ENCODE measurements at regions not wholly inside any gene's neighbourhood (a gene's known extent, or its start where the extent isn't known, plus 50 kb on each side); places are given as distances from the start of the nearest gene placed in this dataset.

- H4K8ac ChIP-seq (ENCODE audit: low read depth, low read length), result no peak overlapping the region
- H3K27me3 ChIP-seq (ENCODE audit: insufficient read depth, low read length), result no peaks in the 10 kb centered on the region
- H4K12ac ChIP-seq (ENCODE audit: low read depth, low read length), result no peak overlapping the region
- no peak overlapping the region for H3K14ac ChIP-seq (ENCODE audit: low read length)
- no peak overlapping the region for H2BK120ac ChIP-seq (ENCODE audit: insufficient read depth, low read length, poor library complexity)
- no peak overlapping the region for H2AK5ac ChIP-seq (ENCODE audit: low read length)
- no CpG with 5 or more reads among the region's 2 CpGs for WGBS (ENCODE audit: extremely low coverage, insufficient coverage, insufficient read length)
- DNase-seq, result no peak
- no peak overlapping the region for H3K4me3 ChIP-seq (ENCODE audit: low read depth, low read length)
- no peak overlapping the region for H3K4ac ChIP-seq (ENCODE audit: low read depth, low read length)
- no peak overlapping the region for H2BK5ac ChIP-seq (ENCODE audit: low read depth, low read length, poor library complexity)
- no peak overlapping the region for H3K18ac ChIP-seq (ENCODE audit: low read length)
- H2BK12ac ChIP-seq (ENCODE audit: low read length), result no peak overlapping the region
- no peak overlapping the region for H3K27ac ChIP-seq (ENCODE audit: low read depth, low read length)
- no peak overlapping the region for H2AFZ ChIP-seq (ENCODE audit: insufficient read depth, low read length, poor library complexity)
- no peak overlapping the region for H3K9ac ChIP-seq (ENCODE audit: low read length)
- H3K36me3 ChIP-seq (ENCODE audit: control insufficient read depth in 1 of 2, insufficient read depth in 2 of 2, low read length in 2 of 2), result no peaks in the 10 kb centered on the region
- H3K23ac ChIP-seq (ENCODE audit: low read length), result no peak overlapping the region
- no peaks in the 10 kb centered on the region for H3K79me1 ChIP-seq (ENCODE audit: low read length)
- no peak overlapping the region for H4K91ac ChIP-seq (ENCODE audit: low read depth, low read length)
- no peaks in the 10 kb centered on the region for H3K4me1 ChIP-seq (ENCODE audit: control insufficient read depth in 1 of 2, insufficient read depth in 2 of 2, low read length in 2 of 2)
- H3K9me3 ChIP-seq (ENCODE audit: insufficient read depth, low read depth, low read length), result no peaks in the 10 kb centered on the region
- no peaks in the 10 kb centered on the region for H3K79me2 ChIP-seq (ENCODE audit: control insufficient read depth, insufficient read depth, low read length, poor library complexity)
- no peak overlapping the region for H3K4me2 ChIP-seq (ENCODE audit: low read length)
These were observed 975.0 kb upstream of the NCAM2 start for GRCh38 chr21:20023193-20023592.

- Histone ChIP-seq H3K4ac (ENCODE audit: low read depth, low read length) (no peak overlapping the region), H3K4me3 (ENCODE audit: low read depth, low read length) (no peak overlapping the region), H3K79me1 (ENCODE audit: low read length) (no peaks in the 10 kb centered on the region), H3K23ac (ENCODE audit: low read length) (no peak overlapping the region), H4K8ac (ENCODE audit: low read depth, low read length) (no peak overlapping the region), H3K9me3 (ENCODE audit: insufficient read depth, low read depth, low read length) (no peaks in the 10 kb centered on the region), H3K4me1 (ENCODE audit: control insufficient read depth in 1 of 2, insufficient read depth in 2 of 2, low read length in 2 of 2) (no peaks in the 10 kb centered on the region), H3K27ac (ENCODE audit: low read depth, low read length) (no peak overlapping the region), H3K4me2 (ENCODE audit: low read length) (no peak overlapping the region), H3K14ac (ENCODE audit: low read length) (no peak overlapping the region), H3K36me3 (ENCODE audit: control insufficient read depth in 1 of 2, insufficient read depth in 2 of 2, low read length in 2 of 2) (no peaks in the 10 kb centered on the region), H2BK5ac (ENCODE audit: low read depth, low read length, poor library complexity) (no peak overlapping the region), H4K91ac (ENCODE audit: low read depth, low read length) (no peak overlapping the region), H4K12ac (ENCODE audit: low read depth, low read length) (no peak overlapping the region), H3K18ac (ENCODE audit: low read length) (no peak overlapping the region), H3K79me2 (ENCODE audit: control insufficient read depth, insufficient read depth, low read length, poor library complexity) (no peaks in the 10 kb centered on the region), H2BK120ac (ENCODE audit: insufficient read depth, low read length, poor library complexity) (no peak overlapping the region), H2AK5ac (ENCODE audit: low read length) (no peak overlapping the region), H3K9ac (ENCODE audit: low read length) (no peak overlapping the region), H2AFZ (ENCODE audit: insufficient read depth, low read length, poor library complexity) (no peak overlapping the region), H2BK12ac (ENCODE audit: low read length) (no peak overlapping the region), H3K27me3 (ENCODE audit: insufficient read depth, low read length) (no peaks in the 10 kb centered on the region)
- no CpG with 5 or more reads among the region's 7 CpGs for WGBS (ENCODE audit: extremely low coverage, insufficient coverage, insufficient read length)
- DNase-seq, result no peak
These were observed 973.5 kb upstream of the NCAM2 start for GRCh38 chr21:20024741-20025140.

- H4K12ac ChIP-seq (ENCODE audit: low read depth, low read length), result no peak overlapping the region
- H4K8ac ChIP-seq (ENCODE audit: low read depth, low read length), result no peak overlapping the region
- H3K79me2 ChIP-seq (ENCODE audit: control insufficient read depth, insufficient read depth, low read length, poor library complexity), result no peaks in the 10 kb centered on the region
- H2BK5ac ChIP-seq (ENCODE audit: low read depth, low read length, poor library complexity), result no peak overlapping the region
- H3K27ac ChIP-seq (ENCODE audit: low read depth, low read length), result no peak overlapping the region
- no peaks in the 10 kb centered on the region for H3K79me1 ChIP-seq (ENCODE audit: low read length)
- H3K27me3 ChIP-seq (ENCODE audit: insufficient read depth, low read length), result no peaks in the 10 kb centered on the region
- no peak overlapping the region for H4K91ac ChIP-seq (ENCODE audit: low read depth, low read length)
- H3K23ac ChIP-seq (ENCODE audit: low read length), result no peak overlapping the region
- H2BK120ac ChIP-seq (ENCODE audit: insufficient read depth, low read length, poor library complexity), result no peak overlapping the region
- H2AK5ac ChIP-seq (ENCODE audit: low read length), result no peak overlapping the region
- no peak overlapping the region for H3K14ac ChIP-seq (ENCODE audit: low read length)
- peaks cover 1% of the 10 kb centered on the region for H3K9me3 ChIP-seq (ENCODE audit: insufficient read depth, low read depth, low read length)
- H3K4me1 ChIP-seq (ENCODE audit: control insufficient read depth in 1 of 2, insufficient read depth in 2 of 2, low read length in 2 of 2), result no peaks in the 10 kb centered on the region
- H3K4ac ChIP-seq (ENCODE audit: low read depth, low read length), result no peak overlapping the region
- DNase-seq, result no peak
- H3K9ac ChIP-seq (ENCODE audit: low read length), result no peak overlapping the region
- H2AFZ ChIP-seq (ENCODE audit: insufficient read depth, low read length, poor library complexity), result no peak overlapping the region
- no peak overlapping the region for H2BK12ac ChIP-seq (ENCODE audit: low read length)
- no peak overlapping the region for H3K4me3 ChIP-seq (ENCODE audit: low read depth, low read length)
- no peak overlapping the region for H3K4me2 ChIP-seq (ENCODE audit: low read length)
- no CpG with 5 or more reads among the region's 2 CpGs for WGBS (ENCODE audit: extremely low coverage, insufficient coverage, insufficient read length)
- no peak overlapping the region for H3K18ac ChIP-seq (ENCODE audit: low read length)
- H3K36me3 ChIP-seq (ENCODE audit: control insufficient read depth in 1 of 2, insufficient read depth in 2 of 2, low read length in 2 of 2), result no peaks in the 10 kb centered on the region
These were observed 971.7 kb upstream of the NCAM2 start for GRCh38 chr21:20026543-20026942.

- H3K23ac ChIP-seq (ENCODE audit: low read length), result peak overlapping the region; percentile 90
- no peak overlapping the region for H4K91ac ChIP-seq (ENCODE audit: low read depth, low read length)
- no peak overlapping the region for H3K4me3 ChIP-seq (ENCODE audit: low read depth, low read length)
- no peak overlapping the region for H3K27ac ChIP-seq (ENCODE audit: low read depth, low read length)
- H4K8ac ChIP-seq (ENCODE audit: low read depth, low read length), result no peak overlapping the region
- peak overlapping the region; percentile 8 for H3K9ac ChIP-seq (ENCODE audit: low read length)
- no peaks in the 10 kb centered on the region for H3K36me3 ChIP-seq (ENCODE audit: control insufficient read depth in 1 of 2, insufficient read depth in 2 of 2, low read length in 2 of 2)
- H2BK5ac ChIP-seq (ENCODE audit: low read depth, low read length, poor library complexity), result no peak overlapping the region
- no peak overlapping the region for H2AK5ac ChIP-seq (ENCODE audit: low read length)
- no peaks in the 10 kb centered on the region for H3K79me2 ChIP-seq (ENCODE audit: control insufficient read depth, insufficient read depth, low read length, poor library complexity)
- H2AFZ ChIP-seq (ENCODE audit: insufficient read depth, low read length, poor library complexity), result no peak overlapping the region
- H2BK120ac ChIP-seq (ENCODE audit: insufficient read depth, low read length, poor library complexity), result no peak overlapping the region
- H3K18ac ChIP-seq (ENCODE audit: low read length), result no peak overlapping the region
- no peak overlapping the region for H3K14ac ChIP-seq (ENCODE audit: low read length)
- H3K9me3 ChIP-seq (ENCODE audit: insufficient read depth, low read depth, low read length), result peaks cover 3% of the 10 kb centered on the region
- DNase-seq, result no peak
- no peak overlapping the region for H3K4me2 ChIP-seq (ENCODE audit: low read length)
- H3K27me3 ChIP-seq (ENCODE audit: insufficient read depth, low read length), result no peaks in the 10 kb centered on the region
- H2BK12ac ChIP-seq (ENCODE audit: low read length), result no peak overlapping the region
- no peaks in the 10 kb centered on the region for H3K79me1 ChIP-seq (ENCODE audit: low read length)
- no peak overlapping the region for H4K12ac ChIP-seq (ENCODE audit: low read depth, low read length)
- no peak overlapping the region for H3K4ac ChIP-seq (ENCODE audit: low read depth, low read length)
- WGBS (ENCODE audit: extremely low coverage, insufficient coverage, insufficient read length), result no CpG with 5 or more reads among the region's 4 CpGs
- peaks cover 0 to 2% of the 10 kb centered on the region in 2 experiments for H3K4me1 ChIP-seq (ENCODE audit: control insufficient read depth in 1 of 2, insufficient read depth in 2 of 2, low read length in 2 of 2)
These were observed 967.8 kb upstream of the NCAM2 start for GRCh38 chr21:20030390-20030789.
